Right ventricle myocardium superior (tissue), 1 donor: ENCODE measurements at regions not wholly inside any gene's neighbourhood (a gene's known extent, or its start where the extent isn't known, plus 50 kb on each side); places are given as distances from the start of the nearest gene placed in this dataset.

ENCODE experiments used
- ATAC-seq: fragments of 200-7000 bp; cut with Tn5 transposase; one replicate; pipeline ENCODE4 v1.9.1; 2020; ENCODE audit warnings: mild to moderate bottlenecking; ENCODE audit not compliant: poor library complexity
- DNase-seq: peaks from one replicate; pipeline ENCODE4 v3.0.0-alpha.2; 2020
- intact Hi-C: fragments of 100-400 bp; cut with DNase I; formaldehyde crosslinking; loops from one replicate; pipeline ENCODE4 v1.11.2; 2022
- donor health status: DM: no; HTN: yes; CAD: no; lungs with severe emphysema.

GRCh38 chr9:79880626-79881025, 308.9 kb downstream of the TLE4 start:
- DNase-seq, result no peak
- intact Hi-C loops, result no loop called here
- ATAC-seq, result no peak

- ATAC-seq, result no peak
- DNase-seq, result no peak
- intact Hi-C loops, result no loop called here
These were observed 306.3 kb downstream of the TLE4 start for GRCh38 chr9:79877943-79878602.

GRCh38 chr9:79868567-79869189, 296.9 kb downstream of the TLE4 start:
- ATAC-seq (peak; percentile 52), DNase-seq (no peak)
- intact Hi-C loops, result no loop called here

- no peak for DNase-seq
- intact Hi-C loops, result no loop called here
- ATAC-seq, result no peak
These were observed 291.4 kb downstream of the TLE4 start for GRCh38 chr9:79862921-79863890.

GRCh38 chr9:79858508-79858907, 286.7 kb downstream of the TLE4 start:
- DNase-seq (no peak), ATAC-seq (no peak)
- intact Hi-C loops, result no loop called here

- ATAC-seq (peak; percentile 55), DNase-seq (no peak)
- intact Hi-C loops, result no loop called here
These were observed 285.4 kb downstream of the TLE4 start for GRCh38 chr9:79857188-79857587.

GRCh38 chr9:79847074-79847473, 275.3 kb downstream of the TLE4 start:
- intact Hi-C loops, result no loop called here
- ATAC-seq (no peak), DNase-seq (no peak)

GRCh38 chr9:79829566-79830302, 258.0 kb downstream of the TLE4 start:
- ATAC-seq (no peak), DNase-seq (no peak)
- intact Hi-C loops, result no loop called here

GRCh38 chr9:79824265-79824664, 252.5 kb downstream of the TLE4 start:
- ATAC-seq, result no peak
- intact Hi-C loops, result no loop called here
- no peak for DNase-seq

GRCh38 chr9:79817438-79818004, 245.8 kb downstream of the TLE4 start:
- ATAC-seq, result peak; percentile 46
- intact Hi-C loops, result no loop called here
- peak; percentile 53 for DNase-seq

- intact Hi-C loops, result no loop called here
- ATAC-seq (peak; percentile 31), DNase-seq (no peak)
These were observed 241.5 kb downstream of the TLE4 start for GRCh38 chr9:79813258-79813638.

- intact Hi-C loops, result no loop called here
- ATAC-seq (no peak), DNase-seq (no peak)
These were observed 240.9 kb downstream of the TLE4 start for GRCh38 chr9:79812507-79813257.

- intact Hi-C loops, result no loop called here
- ATAC-seq, result no peak
- DNase-seq, result no peak
These were observed 240.3 kb downstream of the TLE4 start for GRCh38 chr9:79812099-79812498.

- no peak for DNase-seq
- intact Hi-C loops, result no loop called here
These were observed 238.2 kb downstream of the TLE4 start for GRCh38 chr9:79809931-79810330.

GRCh38 chr9:79809316-79809876, 237.6 kb downstream of the TLE4 start:
- DNase-seq, result no peak
- no peak for ATAC-seq
- intact Hi-C loops, result no loop called here

More at GRCh38 chr9:79809931-79810330, 238.2 kb downstream of the TLE4 start:
- no peak for ATAC-seq

- ATAC-seq (no peak), DNase-seq (no peak)
- intact Hi-C loops, result no loop called here
These were observed 236.2 kb downstream of the TLE4 start for GRCh38 chr9:79807971-79808370.

GRCh38 chr9:79806086-79806485, 234.3 kb downstream of the TLE4 start:
- intact Hi-C loops, result no loop called here
- ATAC-seq, result no peak
- DNase-seq, result no peak

- intact Hi-C loops, result no loop called here
- no peak for ATAC-seq
- no peak for DNase-seq
These were observed 229.7 kb downstream of the TLE4 start for GRCh38 chr9:79801459-79801858.
